ENCODE measurements at regions not wholly inside any gene's neighbourhood (a gene's known extent, or its start where the extent isn't known, plus 50 kb on each side); places are given as distances from the start of the nearest gene placed in this dataset.

DNA sequence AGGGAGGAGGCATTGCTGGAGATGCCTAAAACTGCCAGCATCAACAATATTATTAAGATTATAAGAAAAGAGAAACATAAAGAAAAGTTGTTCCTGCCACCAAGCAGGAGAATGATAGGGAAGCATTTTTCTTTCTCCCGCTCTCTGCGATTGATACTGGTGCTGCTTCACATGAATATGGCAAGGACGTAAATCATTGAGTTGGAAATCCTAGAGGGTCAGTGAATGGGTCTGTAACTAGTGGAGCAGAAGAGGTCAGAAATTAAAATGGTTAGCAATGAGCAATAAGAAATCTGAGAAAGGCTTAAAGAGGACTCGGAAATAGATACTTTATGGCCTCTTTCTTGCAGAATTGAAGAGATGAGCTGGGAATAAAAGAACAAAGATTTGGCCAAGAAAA is 631.7 kb downstream of the BCL11A start:
- DNase-seq (ENCODE audit: low read depth in 2 of 2) = no peak

DNA sequence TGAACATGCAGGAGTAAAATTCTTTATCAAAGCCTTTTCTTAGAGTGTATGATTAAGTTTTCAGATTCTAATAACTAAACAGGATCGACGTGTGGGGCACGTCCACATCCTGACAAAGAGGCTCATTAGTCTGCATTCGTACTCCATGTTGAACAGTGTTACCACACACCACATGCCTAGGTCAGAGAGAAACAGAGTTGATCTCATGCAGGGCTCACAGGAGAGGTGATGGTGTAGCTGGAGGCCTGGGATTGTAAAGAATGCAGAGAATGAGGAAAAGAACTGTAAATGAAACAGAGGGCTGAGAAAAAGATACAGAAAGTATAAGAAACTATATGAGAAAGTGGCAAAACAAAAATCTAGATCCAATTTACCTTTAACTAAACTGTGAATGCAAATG is 632.5 kb downstream of the BCL11A start:
- no peak for DNase-seq (ENCODE audit: low read depth in 2 of 2)

DNA sequence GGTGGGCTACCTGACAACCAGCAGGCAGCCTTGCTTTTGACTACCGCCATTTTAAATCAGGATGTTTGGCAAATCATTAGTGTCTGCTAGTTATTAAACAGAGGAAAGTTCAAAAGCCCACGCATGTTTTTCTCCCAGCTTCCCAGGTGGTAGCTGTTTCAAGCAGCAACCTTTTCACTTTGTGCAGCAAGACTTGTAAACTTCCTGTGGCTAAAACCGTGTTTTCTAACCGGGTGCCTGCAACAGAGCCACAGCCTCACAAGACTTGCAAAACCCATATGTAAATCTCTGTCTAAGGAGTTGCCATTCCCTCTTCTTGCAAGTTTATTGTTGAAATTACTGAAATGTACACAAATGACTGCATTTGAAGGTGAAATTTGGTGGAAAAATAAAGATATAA is 633.1 kb downstream of the BCL11A start:
- DNase-seq (ENCODE audit: low read depth in 2 of 2) = no peak

DNA sequence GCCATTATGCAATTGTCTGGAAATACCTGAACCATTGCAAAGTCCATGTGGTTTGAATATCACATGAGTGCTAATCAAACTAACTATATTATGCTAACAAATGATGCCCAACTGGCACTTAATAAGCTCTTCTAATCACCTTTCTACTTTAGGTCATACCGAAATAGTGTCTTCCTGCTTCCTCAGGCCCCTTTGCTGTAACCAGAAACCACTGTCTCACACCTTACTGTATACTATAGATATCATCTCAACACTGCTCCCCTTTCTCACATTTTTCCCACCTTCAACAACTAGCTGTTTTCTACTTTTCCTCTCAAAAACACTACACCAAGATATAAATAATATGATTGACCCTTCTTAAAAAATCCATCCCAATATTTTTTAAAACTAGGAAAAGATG is 633.9 kb downstream of the BCL11A start:
- DNase-seq (ENCODE audit: low read depth in 2 of 2) = no peak

DNA sequence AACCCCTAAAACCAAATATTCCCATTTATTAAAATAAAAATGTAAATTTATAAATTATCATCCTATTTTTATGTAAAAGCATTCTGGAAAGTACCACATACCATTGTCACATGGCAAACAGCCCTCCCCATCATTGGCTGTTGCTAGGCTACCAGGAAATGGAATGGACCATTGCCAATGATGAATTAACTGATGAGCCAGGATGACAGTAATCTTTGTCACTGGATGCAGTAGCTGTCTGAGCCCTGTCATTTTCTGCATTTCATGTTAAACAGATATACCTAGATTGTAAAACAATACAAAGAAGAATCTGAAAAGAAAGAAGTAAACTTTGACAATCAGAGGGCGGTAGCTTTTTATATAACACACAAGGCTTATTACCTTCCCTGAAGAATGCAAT is 641.4 kb downstream of the BCL11A start:
- DNase-seq (ENCODE audit: low read depth in 2 of 2) = no peak

DNA sequence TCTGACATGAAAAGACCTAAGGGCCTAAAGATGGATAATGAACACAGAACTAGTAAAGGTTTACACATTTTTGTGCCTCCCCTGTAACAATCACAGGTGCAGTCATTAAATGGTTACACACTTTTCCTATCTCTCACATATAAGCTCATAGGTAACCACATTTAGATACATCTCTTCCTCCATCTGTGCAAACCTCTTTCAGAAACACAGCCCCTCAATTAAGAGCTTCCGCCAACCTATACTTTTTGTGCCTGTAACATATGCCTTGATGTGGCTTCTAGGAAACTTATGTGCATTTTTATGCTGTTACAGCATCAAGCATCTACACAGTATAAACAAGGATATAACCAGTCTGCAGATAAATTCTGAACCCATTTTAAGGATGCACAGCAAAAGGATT is 643.3 kb downstream of the BCL11A start:
- no peak for DNase-seq (ENCODE audit: low read depth in 2 of 2)

DNA sequence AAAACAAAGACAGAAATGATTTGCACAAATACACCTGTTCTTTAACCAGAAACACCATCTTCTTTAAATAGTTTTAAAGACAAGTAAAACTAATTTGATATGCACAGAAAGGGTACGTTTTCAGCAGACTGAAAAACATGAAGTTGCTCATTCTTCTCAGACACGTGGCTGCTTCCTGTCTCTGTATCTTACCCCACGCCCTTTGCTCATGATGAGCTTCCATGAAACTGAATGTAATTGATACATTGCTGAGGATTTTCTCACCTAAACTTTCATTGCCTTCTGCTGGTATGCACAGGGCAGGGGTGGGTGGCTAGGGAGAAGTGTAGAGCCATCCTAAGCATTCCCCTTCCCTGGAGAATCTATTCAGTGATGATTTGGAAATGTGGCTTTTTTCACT is 644.3 kb downstream of the BCL11A start:
- no peak for DNase-seq (ENCODE audit: low read depth in 2 of 2)

DNA sequence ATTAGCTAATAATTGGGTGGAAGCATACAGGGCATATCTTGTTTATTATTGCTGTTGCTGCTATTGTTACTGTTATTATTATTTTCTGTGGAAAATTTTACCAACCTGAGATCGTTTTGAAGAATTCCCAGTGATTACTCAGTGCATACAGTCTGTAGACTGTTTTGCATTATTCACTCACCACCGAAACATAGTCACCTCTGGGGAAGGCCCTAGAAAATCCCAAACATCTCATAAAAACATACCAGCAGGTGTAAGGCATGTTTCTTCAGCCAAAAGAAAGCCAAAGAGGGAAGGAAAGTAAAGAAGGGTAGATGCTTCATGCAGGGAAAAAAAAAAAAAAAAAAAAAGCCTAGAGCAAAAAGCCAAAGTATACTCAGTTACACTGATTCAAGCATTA is 647.7 kb downstream of the BCL11A start:
- DNase-seq (ENCODE audit: low read depth in 2 of 2) = no peak

DNA sequence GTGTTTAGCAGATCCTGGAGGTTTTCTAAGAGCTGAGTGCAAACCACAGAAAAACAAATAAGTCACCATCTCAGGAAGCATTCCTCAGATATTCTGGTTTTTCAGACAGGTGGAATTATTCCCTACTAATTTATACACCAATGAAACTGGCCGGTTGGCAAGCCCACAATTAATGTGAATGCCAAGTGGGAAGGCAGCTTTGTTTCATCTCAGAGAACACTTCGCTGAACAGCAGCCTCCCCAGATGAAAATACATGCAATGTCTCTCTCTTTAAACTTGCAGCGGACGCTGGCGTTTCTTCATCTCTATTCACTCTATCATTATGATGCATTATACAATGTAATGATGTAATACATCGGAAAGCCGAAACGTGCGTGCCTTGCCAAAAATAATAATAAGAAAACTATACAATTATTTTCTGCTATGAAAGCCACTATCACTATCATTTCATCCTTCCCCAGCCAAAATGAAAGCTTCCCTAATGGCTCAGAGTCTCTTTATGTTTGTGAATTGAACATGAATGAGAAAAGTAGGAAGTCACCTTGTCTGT is 649.4 kb downstream of the BCL11A start:
- no peak for DNase-seq (ENCODE audit: low read depth in 2 of 2)

DNA sequence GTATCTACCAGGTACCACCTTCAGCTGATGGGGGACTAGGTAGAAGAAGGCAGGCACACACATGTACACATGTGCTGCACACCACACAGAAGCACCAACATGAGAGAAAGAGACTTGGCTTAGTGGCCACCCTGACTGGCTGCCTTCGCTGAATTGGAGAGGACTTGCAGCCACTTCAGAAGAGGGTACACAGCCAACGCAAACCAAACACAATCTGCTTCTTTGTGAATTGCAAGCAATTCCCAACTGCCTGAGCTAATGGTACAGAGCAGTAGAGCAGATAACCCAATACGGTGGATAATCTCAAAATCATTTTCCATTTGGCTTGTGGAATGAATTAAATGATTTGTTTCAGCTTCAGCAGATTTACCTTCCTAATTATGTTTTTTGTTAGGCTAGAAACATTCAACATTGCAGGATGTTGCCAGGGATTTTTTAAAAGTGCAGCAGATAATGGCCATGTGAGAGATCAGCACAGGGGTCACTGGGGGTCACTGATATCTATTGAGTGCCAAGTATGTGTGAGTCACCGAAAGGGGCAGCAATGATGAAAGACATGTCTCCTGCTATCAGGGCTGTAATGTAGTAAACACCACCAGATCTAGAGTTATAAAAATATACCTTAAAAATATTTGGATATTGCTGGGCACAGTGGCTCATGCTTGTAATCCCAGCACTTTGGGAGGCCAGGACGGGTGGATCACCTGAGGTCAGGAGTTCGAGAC is 652.6 kb downstream of the BCL11A start:
- DNase-seq (ENCODE audit: low read depth in 2 of 2) = no peak

DNA sequence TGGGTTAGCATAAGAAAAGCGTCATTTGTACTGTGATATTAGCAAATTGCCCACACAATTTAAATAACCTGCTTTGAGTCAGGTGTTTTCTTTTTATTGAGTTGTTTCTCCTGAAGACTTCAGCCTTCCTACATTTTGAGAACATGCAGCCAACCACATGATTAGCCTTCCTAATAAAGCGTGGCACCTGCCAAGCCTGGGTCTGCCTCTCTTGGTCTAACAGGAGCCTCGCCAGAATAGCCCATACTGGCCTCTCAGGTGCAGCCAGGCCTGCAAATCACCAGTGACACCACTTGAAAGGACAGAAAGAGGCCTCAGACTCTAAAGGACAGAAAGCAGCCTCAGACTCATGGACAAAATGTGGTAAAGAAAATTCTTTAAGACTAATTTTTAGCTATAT is 653.8 kb downstream of the BCL11A start:
- DNase-seq (ENCODE audit: low read depth in 2 of 2) = no peak

DNA sequence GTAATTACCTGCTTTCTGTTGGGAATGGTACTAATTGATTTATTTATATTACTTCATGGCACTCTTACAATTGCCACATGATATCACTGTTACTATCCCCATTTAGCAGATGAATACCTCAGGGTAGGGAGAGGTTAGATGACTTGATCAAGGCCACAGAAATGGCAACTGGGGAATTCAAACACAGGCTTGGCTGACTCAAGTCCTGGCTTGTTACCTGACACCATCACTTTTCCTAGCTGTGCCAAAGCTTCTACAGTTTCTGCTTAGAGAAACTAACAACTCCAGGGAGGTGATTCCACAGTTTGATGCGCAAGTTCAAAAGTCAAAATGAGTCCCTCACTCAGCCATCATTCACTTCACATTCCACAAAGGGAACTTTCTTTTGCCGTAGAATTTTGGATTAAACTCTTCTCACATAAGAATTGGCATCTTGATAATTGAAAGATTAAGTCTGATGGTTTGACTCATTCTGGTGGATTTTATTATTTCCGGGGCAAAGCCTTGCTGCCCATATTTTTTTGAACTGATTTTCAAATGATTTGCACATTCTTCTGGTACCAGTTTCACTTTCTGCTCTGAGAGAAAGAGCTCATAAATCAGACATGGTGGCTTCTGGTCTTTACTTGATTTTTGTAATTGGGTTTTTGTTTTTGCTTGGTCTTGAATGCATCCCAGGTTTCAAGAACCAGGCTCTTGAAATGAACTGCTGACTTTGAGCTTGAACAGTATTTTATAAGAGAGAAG is 656.8 kb downstream of the BCL11A start:
- DNase-seq (ENCODE audit: low read depth in 2 of 2) = no peak

DNA sequence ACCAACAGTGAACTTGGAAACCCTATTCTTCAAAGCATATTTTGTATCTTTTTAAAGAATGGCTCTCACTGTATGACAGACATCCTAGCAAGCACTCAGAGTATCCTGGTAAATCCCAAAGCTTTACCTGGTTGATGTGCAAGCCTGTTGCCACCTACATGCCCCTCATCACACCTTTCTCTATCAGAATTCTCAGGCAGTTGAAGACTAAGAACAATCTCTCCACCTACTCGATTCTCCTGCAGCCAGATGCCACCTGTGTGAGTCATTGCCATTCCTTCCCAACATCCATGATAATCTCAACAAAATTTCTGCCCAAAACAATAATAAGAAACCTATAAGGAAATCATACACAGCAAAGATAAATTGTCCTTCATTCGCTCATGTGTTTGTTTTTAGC is 659.8 kb downstream of the BCL11A start:
- no peak for DNase-seq (ENCODE audit: low read depth in 2 of 2)

DNA sequence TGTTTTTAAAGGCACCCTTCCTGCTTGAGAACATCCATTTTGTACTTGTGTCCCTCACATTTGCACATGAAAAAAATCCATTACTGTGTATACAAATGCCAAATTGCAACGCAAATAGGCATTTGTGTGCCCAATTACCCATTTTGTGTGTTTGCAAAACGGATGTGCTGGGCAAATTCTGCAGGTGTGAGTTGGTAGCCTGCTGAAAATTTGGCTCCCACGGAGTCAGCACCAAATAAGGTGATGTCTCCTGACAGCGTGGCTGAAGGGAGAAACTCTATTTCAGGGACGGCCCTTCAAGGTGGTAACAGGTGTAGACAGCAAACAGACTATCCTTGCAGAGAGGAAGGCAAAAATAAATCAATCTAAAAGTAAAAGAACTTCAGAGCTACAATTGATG is 661.1 kb downstream of the BCL11A start:
- no peak for DNase-seq (ENCODE audit: low read depth in 2 of 2)

DNA sequence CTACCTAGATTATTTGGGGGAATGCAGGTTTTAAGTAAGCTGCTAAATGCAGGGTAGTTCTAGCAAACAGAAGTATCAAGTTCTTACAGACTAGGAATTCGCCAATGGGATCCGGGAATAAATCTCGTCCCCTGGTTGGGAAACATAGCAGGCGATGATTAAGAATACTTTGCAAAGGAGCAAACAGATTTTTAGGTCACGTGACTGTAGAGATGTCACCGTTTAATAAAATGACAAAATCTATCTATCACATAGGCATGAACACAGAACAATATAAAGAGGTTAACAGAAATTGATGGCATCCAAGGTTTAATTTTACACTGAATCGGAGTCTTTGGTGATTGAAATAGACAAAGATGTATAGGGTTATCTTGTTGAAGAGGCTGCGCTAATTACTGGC is 664.1 kb downstream of the BCL11A start:
- no peak for DNase-seq (ENCODE audit: low read depth in 2 of 2)

DNA sequence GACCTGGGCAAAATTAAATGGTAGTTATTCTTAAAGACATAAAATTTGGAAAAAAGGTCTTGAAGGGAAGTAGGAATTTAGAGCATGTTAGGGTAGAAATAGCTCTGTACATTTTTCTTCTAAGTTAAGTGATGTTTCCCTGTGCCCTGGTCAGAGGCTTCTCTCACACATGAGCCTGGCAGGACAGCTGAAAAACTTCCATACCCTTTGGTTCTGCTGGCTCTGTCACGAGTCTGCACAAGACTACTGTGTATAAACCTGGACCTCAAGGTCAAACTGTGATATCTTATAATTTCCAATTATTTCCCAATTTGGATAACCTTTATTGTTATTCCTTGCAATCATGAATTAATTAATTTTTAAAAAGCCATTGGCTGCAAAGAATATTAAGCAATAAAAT is 664.7 kb downstream of the BCL11A start:
- DNase-seq (ENCODE audit: low read depth in 2 of 2) = no peak

DNA sequence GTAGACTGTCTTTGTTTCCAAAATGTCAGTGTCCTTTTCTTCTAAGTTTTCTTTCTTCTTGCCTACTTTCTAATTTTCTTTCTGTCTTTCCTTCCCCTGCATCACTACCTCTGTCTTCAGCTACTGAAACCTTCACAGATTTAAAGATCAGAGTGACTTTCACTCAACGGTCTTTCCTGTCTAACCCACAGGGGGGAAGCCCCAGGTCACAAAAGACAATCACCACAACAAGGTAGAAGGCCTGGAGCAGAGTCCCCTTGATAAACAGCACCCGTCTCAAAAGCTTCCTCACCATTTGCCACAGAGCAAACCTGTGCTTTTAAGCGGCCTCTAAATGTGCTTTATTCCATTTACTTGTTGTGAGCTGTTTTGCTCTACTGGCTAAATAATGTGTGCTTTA is 665.4 kb downstream of the BCL11A start:
- DNase-seq (ENCODE audit: low read depth in 2 of 2) = no peak

DNA sequence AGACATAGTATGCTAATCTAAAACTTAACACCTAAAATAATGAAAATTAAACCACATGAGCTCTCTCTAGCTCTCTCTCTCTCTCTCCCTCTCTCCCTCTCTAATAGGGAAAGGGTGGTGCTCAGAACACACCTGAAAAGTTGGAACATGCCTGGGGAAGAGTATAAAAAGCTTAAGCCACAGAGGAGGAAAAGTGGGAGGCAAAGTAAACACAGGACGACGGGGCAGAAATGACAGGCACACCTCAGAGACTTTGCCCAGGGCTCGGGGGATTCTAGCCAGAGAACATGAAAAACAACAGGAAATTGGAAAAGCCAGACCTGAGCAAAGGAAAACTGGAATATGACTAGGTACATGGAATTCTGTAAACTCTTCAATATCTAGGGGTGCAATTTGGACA is 666.1 kb downstream of the BCL11A start:
- no peak for DNase-seq (ENCODE audit: low read depth in 2 of 2)

DNA sequence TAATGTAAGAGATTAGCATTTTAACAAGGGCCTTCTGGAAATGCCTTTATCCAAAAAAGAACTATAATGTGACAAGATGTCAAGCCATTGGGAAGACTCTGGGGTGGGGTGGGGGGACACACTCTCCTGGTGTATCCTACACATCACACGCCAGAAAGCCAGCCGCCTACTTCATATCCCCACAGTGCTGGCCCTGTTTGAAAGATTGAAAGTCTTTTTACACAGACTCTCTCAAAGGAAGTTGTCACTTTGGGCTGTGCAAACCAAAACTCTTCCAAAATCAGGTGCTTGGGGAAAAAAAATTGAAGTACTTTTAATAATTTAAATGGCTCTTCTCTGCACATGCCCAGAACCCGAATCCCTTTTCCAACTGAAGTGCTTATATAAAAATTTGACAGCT is 666.7 kb downstream of the BCL11A start:
- DNase-seq (ENCODE audit: low read depth in 2 of 2) = no peak

DNA sequence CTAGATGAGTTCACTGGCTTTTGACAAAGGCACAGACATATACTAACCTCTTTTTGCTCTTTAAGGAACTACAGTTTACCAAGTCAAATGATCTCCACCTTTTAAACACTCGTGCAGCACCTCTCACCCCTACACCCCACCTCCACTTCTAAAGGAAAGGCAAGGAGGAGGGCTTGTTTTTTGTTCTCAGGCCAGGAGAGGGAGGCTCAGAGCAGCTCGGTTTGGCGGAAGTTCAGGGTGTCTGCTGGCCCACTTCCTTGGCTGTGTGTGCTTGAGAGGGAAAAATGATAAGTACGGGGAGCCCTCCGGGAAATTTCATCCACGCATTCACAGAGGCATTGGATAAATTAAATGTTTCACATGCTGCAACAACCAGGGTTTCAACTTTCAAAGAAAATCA is 667.9 kb downstream of the BCL11A start:
- DNase-seq (ENCODE audit: low read depth in 2 of 2) = no peak

DNA sequence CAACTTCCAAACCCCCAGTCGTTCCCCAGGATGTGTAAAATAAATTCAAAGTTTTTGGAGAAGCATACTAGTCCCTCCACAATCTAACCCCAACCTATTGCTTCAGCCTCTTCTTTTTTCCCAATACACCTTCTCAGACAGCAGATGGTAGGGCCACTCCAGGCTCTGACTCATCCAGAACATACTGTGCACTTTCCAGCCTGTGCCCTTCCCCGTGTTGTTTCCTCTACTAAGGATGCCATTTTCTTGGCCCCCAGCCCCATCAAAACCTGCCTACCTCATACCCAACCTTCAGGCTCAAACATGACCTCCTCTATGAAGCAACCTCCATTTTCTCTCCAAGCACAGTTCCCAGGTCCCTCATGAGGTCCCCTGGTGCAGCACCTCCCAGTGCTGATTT is 669.3 kb downstream of the BCL11A start:
- no peak for DNase-seq (ENCODE audit: low read depth in 2 of 2)

DNA sequence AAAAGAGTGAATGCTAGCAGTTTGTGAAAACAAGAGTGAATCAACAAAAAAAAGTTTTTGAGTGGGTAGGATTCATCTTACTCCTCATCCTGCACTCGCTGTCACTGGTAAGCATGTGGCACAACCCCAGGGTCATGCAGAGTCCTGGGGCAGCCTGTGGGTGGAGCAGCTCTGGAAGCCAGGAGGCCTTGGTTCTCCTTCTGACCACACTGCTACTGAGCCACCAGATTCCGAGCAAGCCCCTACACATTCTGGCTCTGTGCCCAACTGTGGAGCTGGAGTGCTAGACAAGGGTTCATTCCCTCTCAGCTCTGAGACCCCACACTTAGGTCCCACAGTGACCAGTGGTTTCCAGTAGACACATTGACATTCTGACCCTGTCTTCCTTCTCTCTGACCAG is 670.6 kb downstream of the BCL11A start:
- no peak for DNase-seq (ENCODE audit: low read depth in 2 of 2)

DNA sequence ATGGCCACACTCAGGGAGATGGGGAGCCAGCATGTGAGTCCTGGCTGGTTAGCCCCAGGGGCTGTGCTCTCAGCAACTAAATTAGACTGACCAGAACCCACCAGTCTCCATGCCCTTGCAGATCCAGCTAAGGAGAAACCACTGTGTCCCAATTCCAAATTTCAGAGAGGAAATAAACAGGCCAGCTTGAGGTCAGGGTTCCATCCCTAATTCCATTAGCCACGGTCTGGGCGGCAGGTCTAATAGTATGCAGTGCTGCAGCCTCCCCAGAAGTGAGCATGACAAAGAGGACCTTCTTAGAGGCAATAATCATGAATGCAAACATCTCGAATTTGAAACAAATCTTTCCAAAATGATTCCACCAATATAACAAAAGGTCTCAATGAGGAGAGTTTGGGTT is 671.2 kb downstream of the BCL11A start:
- no peak for DNase-seq (ENCODE audit: low read depth in 2 of 2)

Data from fibroblast of skin of left quadriceps (primary cell).